ENCODE measurements at regions not wholly inside any gene's neighbourhood (a gene's known extent, or its start where the extent isn't known, plus 50 kb on each side); places are given as distances from the start of the nearest gene placed in this dataset.

- no peaks in the 10 kb centered on the region for H3K27me3 Mint-ChIP-seq
- H3K4me3 Mint-ChIP-seq, result no peak overlapping the region
- H3K36me3 Mint-ChIP-seq, result no peaks in the 10 kb centered on the region
- no peak overlapping the region for H3K27ac Mint-ChIP-seq
- no peaks in the 10 kb centered on the region for H3K9me3 Mint-ChIP-seq
- H3K4me1 Mint-ChIP-seq, result no peaks in the 10 kb centered on the region
Observed at GRCh38 chr9:90012949-90013348, 408.1 kb downstream of the GADD45G start.

DNA sequence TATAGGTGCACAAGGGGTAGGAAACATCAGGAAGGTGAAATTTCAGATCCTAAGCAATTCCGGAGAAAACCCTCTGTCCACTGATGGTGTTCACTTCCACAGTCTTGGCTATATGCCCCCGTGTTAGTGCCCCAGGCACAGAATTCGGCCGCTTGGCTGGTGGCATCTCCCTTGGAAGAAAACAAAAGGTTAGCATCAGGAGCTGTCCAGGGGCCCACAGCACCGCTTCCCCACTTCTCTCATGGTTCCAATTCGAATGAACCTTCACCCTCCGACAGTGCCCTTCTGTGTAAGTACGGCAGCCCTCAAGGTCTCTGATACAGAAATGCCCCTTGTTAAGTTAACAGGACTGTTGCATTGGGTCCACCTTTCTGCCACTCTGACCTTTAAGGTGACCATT lies 409.0 kb downstream of the GADD45G start:
- Mint-ChIP-seq H3K36me3 (no peaks in the 10 kb centered on the region), H3K27ac (no peak overlapping the region), H3K27me3 (no peaks in the 10 kb centered on the region), H3K4me1 (no peaks in the 10 kb centered on the region), H3K9me3 (no peaks in the 10 kb centered on the region), H3K4me3 (no peak overlapping the region)

DNA sequence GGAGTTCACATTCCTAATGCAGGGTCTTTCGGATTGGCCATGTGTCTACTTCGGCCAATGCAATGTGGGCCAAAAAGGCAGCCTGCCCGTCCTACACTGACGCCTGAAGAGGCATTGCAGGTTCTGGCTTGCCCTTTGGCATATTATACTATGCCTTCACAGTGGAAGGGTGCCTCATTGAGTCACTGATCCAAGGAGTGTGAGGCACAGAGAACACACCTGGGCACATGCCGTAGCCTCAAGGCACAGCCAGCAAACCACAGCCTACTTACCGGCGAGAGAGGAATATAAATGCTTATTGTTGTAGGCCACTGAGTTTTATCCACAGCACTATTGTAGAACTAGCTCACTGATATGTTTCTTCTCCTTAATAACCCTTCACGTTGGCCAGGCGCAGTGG lies 409.6 kb downstream of the GADD45G start:
- Mint-ChIP-seq H3K4me1 (no peaks in the 10 kb centered on the region), H3K27me3 (no peaks in the 10 kb centered on the region), H3K4me3 (no peak overlapping the region), H3K27ac (no peak overlapping the region), H3K9me3 (no peaks in the 10 kb centered on the region), H3K36me3 (no peaks in the 10 kb centered on the region)

DNA sequence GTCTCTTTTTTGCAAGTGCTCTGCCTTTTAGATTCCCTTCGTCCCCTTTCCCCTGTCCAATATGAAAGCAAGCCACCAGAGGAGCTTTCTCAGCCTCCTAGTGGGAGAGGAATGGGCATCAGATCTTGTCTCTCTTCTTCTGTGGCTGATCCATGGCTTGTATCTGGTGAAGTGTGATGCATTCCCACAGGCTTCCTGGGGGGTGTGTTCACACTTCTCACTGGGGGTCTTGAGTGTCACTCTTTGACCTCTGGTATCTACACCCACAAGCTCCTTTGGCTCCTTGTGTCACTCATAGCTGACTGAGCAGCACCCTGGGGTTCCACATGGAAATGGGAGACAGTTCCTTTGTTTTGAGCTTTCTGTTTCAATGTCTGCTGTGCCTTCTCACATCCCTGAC lies 411.5 kb downstream of the GADD45G start:
- H3K36me3 Mint-ChIP-seq, result no peaks in the 10 kb centered on the region
- H3K4me3 Mint-ChIP-seq, result no peak overlapping the region
- no peak overlapping the region for H3K27ac Mint-ChIP-seq
- no peaks in the 10 kb centered on the region for H3K9me3 Mint-ChIP-seq
- H3K4me1 Mint-ChIP-seq, result no peaks in the 10 kb centered on the region
- H3K27me3 Mint-ChIP-seq, result no peaks in the 10 kb centered on the region

DNA sequence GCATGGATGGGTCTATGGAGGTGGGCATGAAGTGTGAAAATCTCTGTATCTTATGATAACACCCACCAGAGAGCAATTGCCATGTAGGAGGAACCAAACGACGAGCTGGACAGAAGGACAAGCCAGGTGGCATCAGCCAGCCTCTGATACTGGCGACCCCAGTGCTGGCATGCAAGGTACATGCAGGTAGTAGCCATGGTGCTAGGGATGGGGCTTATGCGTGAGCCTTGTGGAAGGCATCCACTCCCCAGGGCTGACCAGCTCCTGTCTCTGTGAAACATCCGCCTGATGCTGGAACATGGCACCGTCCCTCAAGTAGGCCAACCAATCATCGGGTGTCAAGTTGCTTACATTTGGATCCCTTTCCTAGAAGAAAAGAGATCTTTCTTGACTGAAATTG lies 412.9 kb downstream of the GADD45G start:
- no peak overlapping the region for H3K4me3 Mint-ChIP-seq
- no peaks in the 10 kb centered on the region for H3K4me1 Mint-ChIP-seq
- H3K27me3 Mint-ChIP-seq, result no peaks in the 10 kb centered on the region
- peaks cover 1% of the 10 kb centered on the region for H3K36me3 Mint-ChIP-seq
- H3K9me3 Mint-ChIP-seq, result no peaks in the 10 kb centered on the region
- H3K27ac Mint-ChIP-seq, result no peak overlapping the region

- Mint-ChIP-seq H3K27me3 (no peaks in the 10 kb centered on the region), H3K36me3 (peaks cover 1% of the 10 kb centered on the region), H3K27ac (no peak overlapping the region), H3K4me3 (no peak overlapping the region), H3K4me1 (no peaks in the 10 kb centered on the region), H3K9me3 (no peaks in the 10 kb centered on the region)
Observed at GRCh38 chr9:90018688-90019087, 413.9 kb downstream of the GADD45G start.

GRCh38 chr9:90019626-90020025 lies 414.8 kb downstream of the GADD45G start:
- H3K4me1 Mint-ChIP-seq, result no peaks in the 10 kb centered on the region
- no peaks in the 10 kb centered on the region for H3K27me3 Mint-ChIP-seq
- no peak overlapping the region for H3K27ac Mint-ChIP-seq
- H3K36me3 Mint-ChIP-seq, result peaks cover 1% of the 10 kb centered on the region
- no peak overlapping the region for H3K4me3 Mint-ChIP-seq
- no peaks in the 10 kb centered on the region for H3K9me3 Mint-ChIP-seq

DNA sequence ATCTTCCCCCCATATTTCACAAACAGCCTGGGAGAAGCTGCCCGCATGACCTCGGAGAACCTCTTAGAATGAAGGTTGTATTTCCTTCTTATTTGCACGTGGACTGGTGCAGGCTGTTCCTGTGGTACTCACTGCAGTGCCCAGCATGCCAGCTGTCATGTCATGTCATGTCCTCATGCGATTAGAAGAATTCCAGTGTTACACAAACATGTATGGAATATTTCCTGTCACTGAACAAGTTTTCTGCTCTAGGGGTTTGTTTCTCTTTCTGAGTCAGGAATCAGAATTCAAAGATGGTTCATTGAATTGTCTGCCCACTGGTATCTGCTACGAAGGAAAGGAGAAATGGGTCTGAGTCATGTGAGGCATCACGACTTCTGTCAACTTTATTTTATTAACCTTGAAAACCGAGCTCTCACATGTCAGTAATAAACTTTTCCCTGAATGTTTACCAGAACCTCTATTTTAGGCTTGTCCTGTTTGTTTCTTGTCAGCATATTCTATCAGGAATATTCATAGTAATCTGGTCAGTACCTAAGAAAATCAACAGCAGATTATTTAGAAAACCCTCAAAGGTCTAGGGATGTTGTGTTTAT lies 415.6 kb downstream of the GADD45G start:
- H3K9me3 Mint-ChIP-seq, result no peaks in the 10 kb centered on the region
- H3K27me3 Mint-ChIP-seq, result no peaks in the 10 kb centered on the region
- H3K4me3 Mint-ChIP-seq, result no peak overlapping the region
- no peaks in the 10 kb centered on the region for H3K4me1 Mint-ChIP-seq
- H3K36me3 Mint-ChIP-seq, result peaks cover 1% of the 10 kb centered on the region
- H3K27ac Mint-ChIP-seq, result no peak overlapping the region

- no peaks in the 10 kb centered on the region for H3K4me1 Mint-ChIP-seq
- no peaks in the 10 kb centered on the region for H3K27me3 Mint-ChIP-seq
- H3K4me3 Mint-ChIP-seq, result no peak overlapping the region
- peaks cover 1% of the 10 kb centered on the region for H3K36me3 Mint-ChIP-seq
- no peak overlapping the region for H3K27ac Mint-ChIP-seq
- H3K9me3 Mint-ChIP-seq, result no peaks in the 10 kb centered on the region
Observed at GRCh38 chr9:90021216-90021906, 416.5 kb downstream of the GADD45G start.

DNA sequence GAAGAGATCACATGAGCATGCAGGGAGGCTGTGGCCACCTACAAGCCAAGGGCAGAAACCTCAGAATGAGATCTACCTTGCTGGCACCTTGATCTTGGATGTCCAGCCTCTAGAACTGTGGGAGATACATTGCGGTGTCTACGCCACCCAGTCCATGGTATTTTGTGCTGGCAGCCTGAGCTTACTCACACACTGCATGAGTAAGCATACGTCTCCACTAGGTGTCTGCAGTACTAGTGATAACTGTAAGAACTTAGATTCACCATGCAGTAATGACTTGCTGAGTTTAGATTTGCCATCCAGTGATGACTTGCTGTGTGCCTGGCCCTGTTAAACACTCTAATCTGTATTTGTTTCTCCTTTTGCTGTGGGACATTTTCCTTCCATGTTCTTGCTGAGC lies 417.7 kb downstream of the GADD45G start:
- Mint-ChIP-seq H3K4me1 (no peaks in the 10 kb centered on the region), H3K27me3 (no peaks in the 10 kb centered on the region), H3K27ac (no peak overlapping the region), H3K4me3 (no peak overlapping the region), H3K9me3 (no peaks in the 10 kb centered on the region), H3K36me3 (peaks cover 1% of the 10 kb centered on the region)

- Mint-ChIP-seq H3K36me3 (peaks cover 1% of the 10 kb centered on the region), H3K9me3 (no peaks in the 10 kb centered on the region), H3K4me1 (no peaks in the 10 kb centered on the region), H3K27me3 (no peaks in the 10 kb centered on the region), H3K27ac (no peak overlapping the region), H3K4me3 (no peak overlapping the region)
Observed at GRCh38 chr9:90023861-90024260, 419.0 kb downstream of the GADD45G start.

GRCh38 chr9:90024409-90024808 lies 419.6 kb downstream of the GADD45G start:
- Mint-ChIP-seq H3K27ac (no peak overlapping the region), H3K9me3 (no peaks in the 10 kb centered on the region), H3K27me3 (no peaks in the 10 kb centered on the region), H3K36me3 (peaks cover 1% of the 10 kb centered on the region), H3K4me3 (no peak overlapping the region), H3K4me1 (no peaks in the 10 kb centered on the region)

- Mint-ChIP-seq H3K9me3 (no peaks in the 10 kb centered on the region), H3K27ac (no peak overlapping the region), H3K4me3 (no peak overlapping the region), H3K4me1 (no peaks in the 10 kb centered on the region), H3K27me3 (no peaks in the 10 kb centered on the region), H3K36me3 (peaks cover 1% of the 10 kb centered on the region)
Observed at GRCh38 chr9:90024823-90025222, 420.0 kb downstream of the GADD45G start.

- no peaks in the 10 kb centered on the region for H3K4me1 Mint-ChIP-seq
Observed at GRCh38 chr9:90025816-90026215, 421.0 kb downstream of the GADD45G start.

DNA sequence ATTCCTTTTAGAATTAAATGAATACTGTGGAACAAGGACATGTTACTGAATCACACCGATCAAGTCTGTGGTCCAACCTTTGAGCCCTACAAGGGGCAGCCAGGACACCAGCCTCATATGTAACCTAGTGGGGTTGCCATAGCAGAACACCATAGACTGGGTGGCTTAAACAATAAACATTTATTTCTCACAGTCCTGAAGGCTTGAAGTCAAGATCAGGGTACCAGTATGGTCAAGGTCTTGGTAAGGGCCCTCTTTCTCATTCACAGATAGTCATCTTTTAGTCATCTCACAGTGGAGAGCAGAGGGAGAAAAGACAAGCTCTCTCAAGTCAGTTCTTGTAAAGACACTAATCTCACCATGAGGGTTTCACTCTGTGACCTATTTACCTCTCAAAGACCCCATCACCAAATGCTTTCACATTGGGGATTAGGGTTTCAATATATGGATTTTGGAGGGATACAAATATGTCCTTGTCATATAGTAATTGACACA lies 422.5 kb downstream of the GADD45G start:
- Mint-ChIP-seq H3K4me1 (no peaks in the 10 kb centered on the region), H3K4me3 (no peak overlapping the region), H3K27ac (no peak overlapping the region), H3K9me3 (no peaks in the 10 kb centered on the region), H3K36me3 (no peaks in the 10 kb centered on the region), H3K27me3 (no peaks in the 10 kb centered on the region)

More at GRCh38 chr9:90025816-90026215, 421.0 kb downstream of the GADD45G start:
- no peaks in the 10 kb centered on the region for H3K27me3 Mint-ChIP-seq
- no peak overlapping the region for H3K27ac Mint-ChIP-seq
- no peaks in the 10 kb centered on the region for H3K9me3 Mint-ChIP-seq
- no peak overlapping the region for H3K4me3 Mint-ChIP-seq
- peaks cover 1% of the 10 kb centered on the region for H3K36me3 Mint-ChIP-seq

DNA sequence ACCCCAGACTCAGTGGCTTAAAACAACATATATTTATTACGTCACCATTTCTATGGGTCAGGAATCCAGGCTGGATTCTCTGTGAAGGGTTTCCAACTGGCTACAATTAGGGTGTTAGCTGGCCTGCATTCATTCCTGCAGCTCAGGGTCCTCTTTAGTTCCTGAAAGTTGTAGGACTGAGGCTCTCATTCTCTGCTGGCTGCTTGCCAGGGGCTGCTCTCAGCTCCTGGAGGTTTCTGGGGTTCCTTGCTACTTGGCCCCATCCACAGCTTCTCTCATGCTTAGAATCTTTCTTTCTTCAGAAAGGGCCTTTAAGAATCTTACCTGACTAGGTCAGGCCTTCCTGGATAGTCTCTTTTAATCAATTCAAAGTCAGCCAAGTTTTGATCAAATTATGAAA lies 424.6 kb downstream of the GADD45G start:
- Mint-ChIP-seq H3K27ac (no peak overlapping the region), H3K36me3 (no peaks in the 10 kb centered on the region), H3K4me1 (no peaks in the 10 kb centered on the region), H3K27me3 (no peaks in the 10 kb centered on the region), H3K4me3 (no peak overlapping the region), H3K9me3 (no peaks in the 10 kb centered on the region)

GRCh38 chr9:90029996-90030395 lies 425.2 kb downstream of the GADD45G start:
- H3K4me1 Mint-ChIP-seq, result no peaks in the 10 kb centered on the region
- no peak overlapping the region for H3K4me3 Mint-ChIP-seq
- no peak overlapping the region for H3K27ac Mint-ChIP-seq
- no peaks in the 10 kb centered on the region for H3K9me3 Mint-ChIP-seq
- H3K27me3 Mint-ChIP-seq, result no peaks in the 10 kb centered on the region
- no peaks in the 10 kb centered on the region for H3K36me3 Mint-ChIP-seq

All from activated naive CD4-positive, alpha-beta T cell treated with anti-CD3 and anti-CD28 coated beads, Interleukin-2, amount 50 U/mL, for 24 hours (primary cell).